ENCODE measurements at regions not wholly inside any gene's neighbourhood (a gene's known extent, or its start where the extent isn't known, plus 50 kb on each side); places are given as distances from the start of the nearest gene placed in this dataset.
"Not testable (repeated sequence)": the region's sequence is repeated elsewhere in the genome, so short reads cannot be mapped to it uniquely, and the experiment has no call there.

DNA sequence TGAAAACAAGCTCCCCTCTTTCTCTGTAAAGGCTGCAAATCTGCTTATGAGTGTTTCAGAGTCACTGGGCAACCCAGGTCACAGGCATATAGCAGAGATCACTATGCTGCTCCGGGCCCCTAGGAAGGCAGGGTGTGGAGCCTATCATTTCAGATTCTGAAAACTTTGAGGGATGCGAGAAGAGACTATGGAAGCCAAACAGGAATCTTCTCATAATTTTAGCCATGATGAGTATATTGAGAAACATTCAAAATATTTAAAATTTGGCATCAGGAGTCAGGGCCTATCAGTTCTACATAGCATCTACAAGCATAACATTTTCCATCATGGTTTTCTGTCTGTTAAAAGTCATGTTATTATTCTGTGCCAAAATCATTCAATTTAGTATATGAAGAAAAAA is 61.7 kb upstream of the ATXN3L start:
- DNase-seq (ENCODE audit: low spot score) = no peak

DNA sequence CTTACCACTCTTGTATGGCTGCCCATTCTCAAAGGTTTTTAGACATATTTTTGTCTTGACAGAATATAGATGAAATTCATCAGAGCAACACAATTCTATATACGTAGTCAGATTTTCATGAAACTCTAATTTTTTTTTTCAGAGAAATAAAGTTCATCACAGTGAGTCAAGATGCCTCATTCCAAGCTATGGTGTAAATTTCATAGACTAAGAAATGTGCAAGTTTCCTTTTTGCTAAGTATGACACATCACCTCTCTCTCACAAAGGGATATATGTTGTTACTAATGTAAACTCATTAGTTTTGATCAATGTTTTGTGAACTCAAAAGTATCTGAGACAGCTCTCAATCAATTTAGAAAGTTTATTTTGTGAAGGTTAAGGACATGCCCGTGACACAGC is 60.4 kb upstream of the ATXN3L start:
- DNase-seq (ENCODE audit: low spot score) = no peak

DNA sequence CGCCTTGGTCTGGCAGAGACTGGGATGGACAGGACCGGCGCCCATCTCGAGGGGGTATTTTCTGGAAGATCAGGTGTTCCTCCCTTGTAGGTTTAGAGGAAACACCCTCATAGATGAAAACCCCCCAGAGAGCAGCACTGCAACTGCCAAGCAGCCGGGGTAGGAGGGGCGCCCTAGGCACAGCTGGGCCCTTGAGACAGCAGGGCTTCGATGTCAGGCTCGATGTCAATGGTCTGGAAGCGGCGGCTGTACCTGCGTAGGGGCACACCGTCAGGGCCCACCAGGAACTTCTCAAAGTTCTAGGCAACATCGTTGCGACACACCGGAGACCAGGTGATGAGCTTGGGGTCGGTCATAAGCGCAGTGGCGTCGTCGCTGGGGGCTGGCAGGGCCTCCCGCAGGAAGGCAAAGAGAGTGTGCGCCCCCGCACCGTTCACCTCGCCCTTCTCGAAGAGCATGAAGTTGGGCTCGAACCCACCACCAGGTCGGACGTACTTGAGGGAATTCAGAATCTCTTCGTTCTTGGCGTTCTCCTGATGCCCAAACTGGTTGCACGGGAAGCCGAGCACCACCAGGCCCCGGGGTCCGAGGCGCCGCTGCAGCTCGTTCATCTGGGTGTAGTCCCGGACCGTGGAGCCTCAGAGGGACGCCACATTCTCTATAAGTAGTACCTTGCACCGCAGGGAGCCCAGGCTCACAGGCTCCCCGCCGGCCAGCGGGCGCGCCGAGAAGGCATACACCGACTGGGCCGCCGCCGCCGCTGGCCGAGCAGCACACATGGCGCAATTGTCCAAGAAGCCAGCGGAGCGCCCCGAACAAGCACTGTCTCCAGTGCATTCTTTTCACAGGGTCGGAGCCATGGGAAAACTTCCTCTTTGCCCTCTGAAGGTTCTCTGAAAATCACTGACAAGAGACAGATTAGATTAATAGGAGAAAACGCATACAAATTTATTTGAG is 59.0 kb upstream of the ATXN3L start:
- not testable (repeated sequence) for DNase-seq (ENCODE audit: low spot score)

DNA sequence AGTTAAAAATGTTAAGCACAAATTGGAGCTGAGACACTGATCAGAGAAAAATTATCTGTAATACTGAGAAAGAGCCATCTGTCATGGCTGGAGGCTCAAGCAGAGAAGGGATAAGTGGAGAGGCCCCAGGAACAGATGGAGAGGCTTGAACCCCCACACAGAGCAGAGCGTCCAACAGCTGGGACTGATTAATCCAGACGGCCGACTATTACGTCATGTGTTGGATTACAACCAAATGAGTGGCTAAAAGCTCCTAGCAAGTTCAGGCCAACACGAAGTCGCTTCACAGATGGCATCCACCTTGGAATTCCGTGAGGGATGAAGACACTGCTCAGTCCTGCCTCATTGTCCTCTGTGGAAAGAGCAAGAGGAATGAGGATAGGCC is 57.7 kb upstream of the ATXN3L start:
- no peak for DNase-seq (ENCODE audit: low spot score)

DNA sequence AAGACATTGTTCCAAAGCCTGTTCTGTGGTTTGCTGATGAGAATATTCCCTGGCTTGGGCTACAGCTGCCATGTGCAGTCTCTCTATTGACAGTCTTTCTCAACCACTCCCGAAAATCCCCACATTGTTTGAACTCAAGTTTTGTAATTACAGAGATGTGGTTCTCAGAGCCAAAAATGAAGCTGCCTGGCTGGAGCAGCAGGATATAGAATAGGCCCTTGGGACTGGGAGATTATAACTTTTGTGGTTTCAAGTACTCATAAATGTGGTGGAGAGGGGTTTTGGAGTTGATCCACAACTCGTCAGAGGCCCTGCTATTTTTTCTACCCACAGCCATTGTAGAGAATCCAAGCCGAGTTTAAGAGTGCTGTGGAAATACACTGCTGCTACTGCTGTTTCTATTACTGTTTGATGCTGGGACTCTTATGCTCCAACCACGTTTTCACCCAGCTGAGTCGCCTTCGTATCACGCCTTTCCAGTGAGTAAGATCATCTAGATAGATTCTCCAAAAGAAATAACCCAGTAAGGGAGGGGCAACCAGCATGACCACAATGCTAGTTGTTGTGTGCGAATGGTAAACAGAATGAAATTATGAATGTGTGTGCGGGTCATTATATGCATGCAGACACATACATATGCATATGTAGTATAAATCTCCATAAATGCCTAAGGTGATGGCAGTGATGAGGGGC is 57.1 kb upstream of the ATXN3L start:
- no peak for DNase-seq (ENCODE audit: low spot score)

DNA sequence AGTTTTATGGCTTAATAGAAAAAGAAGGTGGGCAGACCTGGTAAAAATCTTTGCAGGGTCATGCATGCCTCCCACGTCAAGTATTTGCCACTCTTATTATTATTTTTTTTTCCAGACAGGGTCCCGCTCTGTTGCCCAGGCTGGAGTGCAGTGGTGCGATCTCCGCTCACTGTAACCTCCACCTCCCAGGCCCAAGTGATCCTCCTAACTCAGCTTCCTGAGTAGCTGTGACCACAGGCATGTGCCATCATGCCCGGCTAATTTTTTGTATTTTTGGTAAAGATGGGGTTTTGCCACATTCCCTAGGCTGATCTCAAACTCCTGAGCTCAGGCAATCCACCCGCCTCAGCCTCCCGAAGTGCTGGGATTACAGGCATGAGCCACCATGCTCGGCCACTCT is 55.7 kb upstream of the ATXN3L start:
- not testable (repeated sequence) for DNase-seq (ENCODE audit: low spot score)

DNA sequence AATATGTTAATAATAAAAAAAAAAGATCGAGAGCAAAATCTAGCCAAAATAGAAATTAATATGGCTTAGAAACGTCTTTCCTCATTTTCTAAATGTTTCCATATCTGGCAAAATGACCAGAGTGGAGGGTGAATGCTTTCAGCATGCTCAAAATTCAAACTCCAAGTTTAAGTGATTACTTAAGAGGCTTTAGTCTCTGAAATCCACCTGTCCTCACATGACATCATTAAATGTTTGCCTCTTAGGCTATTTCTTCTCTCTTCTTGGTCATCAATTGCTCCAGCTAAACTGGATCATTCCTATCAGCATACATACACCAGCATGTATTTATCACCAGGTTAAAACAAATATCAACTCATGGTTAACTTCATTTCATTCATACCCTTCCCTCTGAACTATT is 54.5 kb upstream of the ATXN3L start:
- no peak for DNase-seq (ENCODE audit: low spot score)

DNA sequence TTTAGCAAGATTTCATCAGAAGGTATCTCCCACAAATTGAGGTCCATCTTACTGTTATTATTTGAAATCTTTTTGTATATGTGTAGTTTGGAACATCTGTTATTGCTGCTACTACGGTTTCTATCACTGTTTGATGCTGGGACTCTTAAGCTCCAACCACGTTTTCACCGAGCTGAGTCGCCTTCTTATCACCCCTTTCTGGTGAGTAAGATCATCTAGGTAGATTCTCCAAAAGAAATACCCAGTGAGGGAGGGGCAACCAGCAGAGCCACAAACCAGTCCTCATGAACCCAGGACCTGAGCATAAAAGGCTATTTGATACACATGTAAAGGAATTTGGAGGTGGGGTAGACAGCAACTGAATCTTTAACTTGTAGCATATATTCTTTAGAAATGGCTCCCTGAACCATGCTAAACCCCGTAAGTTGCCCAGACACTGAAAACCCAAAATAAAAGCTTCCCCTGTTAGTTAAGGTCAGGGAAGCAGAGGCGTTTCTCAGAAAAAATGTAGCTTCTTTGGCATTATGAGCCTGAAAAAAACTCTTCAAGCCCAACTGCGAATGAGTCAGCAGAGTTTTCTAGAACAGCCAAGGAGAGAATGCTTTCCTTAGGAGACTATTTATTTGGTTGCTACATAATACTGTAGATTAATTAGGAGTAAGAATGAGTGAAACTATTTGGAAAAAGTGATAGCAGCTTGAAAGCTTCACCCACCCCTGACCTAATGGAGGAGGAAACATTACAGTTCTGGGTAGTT is 53.8 kb upstream of the ATXN3L start:
- no peak for DNase-seq (ENCODE audit: low spot score)

DNA sequence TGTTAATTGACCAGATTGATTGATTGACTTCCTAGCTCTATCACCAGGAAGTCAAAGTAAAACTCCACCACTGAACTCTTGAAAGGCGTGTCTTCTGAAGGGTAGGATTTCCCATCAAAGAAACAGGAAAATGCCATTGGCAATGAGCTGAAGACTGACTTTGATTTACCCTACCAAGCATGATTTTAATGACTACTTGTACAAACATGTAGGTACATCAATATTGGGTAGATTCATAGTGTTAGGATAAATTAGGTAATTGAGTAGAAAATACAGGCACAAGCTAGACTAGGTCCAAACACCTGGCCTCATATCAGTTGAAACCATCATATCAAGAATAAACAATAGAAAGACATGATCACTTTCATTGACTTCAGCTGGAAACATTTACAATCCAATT is 53.2 kb upstream of the ATXN3L start:
- no peak for DNase-seq (ENCODE audit: low spot score)

DNA sequence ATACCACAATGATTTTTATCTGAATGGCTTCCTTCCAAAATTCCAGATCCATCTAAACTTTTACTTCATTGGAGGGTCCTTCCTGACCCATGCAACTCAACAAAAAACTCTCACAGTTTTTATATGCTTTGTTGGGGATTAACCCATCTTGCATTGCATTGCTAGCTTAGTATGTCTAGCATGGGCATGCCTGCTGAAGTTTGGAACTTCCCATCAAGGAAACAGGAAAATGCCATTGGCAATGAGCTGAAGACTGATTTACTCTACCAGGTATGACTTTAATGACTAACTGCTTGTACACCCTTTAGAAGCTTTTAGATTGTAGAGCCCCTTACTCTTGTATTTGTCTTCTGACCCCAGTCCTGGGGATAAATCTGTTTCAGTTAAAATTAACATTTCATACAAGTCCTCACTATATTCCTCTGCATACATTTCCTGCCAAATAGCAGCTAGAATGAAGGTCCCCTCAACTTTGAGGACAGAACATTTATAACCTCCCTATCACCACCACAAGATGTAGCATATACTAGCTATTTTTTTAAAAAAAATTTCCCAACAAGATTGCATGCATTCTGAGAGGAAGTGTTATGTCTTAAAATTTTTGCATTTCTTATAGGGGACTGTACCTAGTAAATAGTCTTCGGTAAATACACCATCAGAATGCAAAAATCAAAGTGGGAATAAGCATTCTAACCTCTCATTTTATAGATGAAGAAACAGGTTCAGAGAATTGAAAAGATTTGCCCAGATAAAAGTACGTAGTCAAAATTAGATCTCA is 52.5 kb upstream of the ATXN3L start:
- DNase-seq (ENCODE audit: low spot score) = no peak

DNA sequence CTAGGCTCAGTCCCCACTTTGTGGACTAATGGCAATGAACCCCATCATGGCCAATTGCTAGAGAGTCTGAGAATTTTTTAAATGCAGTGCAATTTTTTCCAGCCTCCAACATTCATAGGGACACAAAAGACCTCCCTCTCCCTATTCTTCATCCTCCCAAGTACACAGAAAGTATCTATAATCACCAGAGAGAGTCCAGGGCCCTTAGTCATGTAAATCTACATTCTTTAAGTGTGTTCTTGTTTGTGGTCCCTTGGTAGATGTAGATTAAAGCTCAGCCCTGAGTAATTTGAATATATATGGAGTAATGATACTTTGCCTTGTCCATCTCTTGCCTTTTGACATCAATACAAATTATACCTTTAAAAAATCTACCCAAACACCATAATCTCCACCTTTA is 51.3 kb upstream of the ATXN3L start:
- no peak for DNase-seq (ENCODE audit: low spot score)

DNA sequence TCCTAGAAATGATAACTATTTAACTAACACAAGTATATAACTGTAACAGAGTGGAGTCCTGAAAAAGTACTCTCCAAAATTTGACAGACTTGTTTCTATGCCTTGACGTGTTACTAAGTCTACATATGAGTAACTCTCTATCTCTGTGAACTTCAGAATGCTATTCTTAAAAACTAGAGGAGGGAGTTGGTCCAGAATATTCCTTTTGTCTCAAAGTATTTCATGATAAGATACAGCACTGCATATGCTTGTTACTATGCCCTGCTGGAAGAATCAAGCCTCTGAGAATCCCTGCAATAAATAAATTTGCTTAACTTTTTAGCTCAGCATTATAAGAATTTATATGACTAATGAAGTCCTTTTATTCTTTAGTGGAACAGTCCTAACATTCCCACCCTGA is 50.9 kb upstream of the ATXN3L start:
- DNase-seq (ENCODE audit: low spot score) = no peak

Measured in CD4-positive, alpha-beta T cell treated with Interleukin-15 for 4 hours (primary cell).